Thymus (tissue), 11 donors: ENCODE measurements at regions not wholly inside any gene's neighbourhood (a gene's known extent, or its start where the extent isn't known, plus 50 kb on each side); places are given as distances from the start of the nearest gene placed in this dataset.

Experiments
- DNase-seq, 9 donors: peaks; one replicate each; pipeline ENCODE4 v3.0.0-alpha.2; 2013; ENCODE audit warnings: low spot score in 9 of 9, low read depth in 6 of 9, missing footprints in 1 of 9
- H3K27ac ChIP-seq, 2 donors: one replicate each; pipeline ENCODE4 v1.5.1; 2013; ENCODE audit warnings: control low read depth in 1 of 2, low read depth in 1 of 2, low read length in 1 of 2, mild to moderate bottlenecking in 1 of 2, moderate library complexity in 1 of 2
- H3K27me3 ChIP-seq, 2 donors: one replicate each; pipeline ENCODE4 v1.5.1; 2013; ENCODE audit warnings: low read length in 1 of 2; ENCODE audit not compliant: control insufficient read depth in 2 of 2, insufficient read depth in 1 of 2
- H3K36me3 ChIP-seq, 2 donors: one replicate each; pipeline ENCODE4 v1.5.1; 2013; ENCODE audit warnings: low read length in 1 of 2, mild to moderate bottlenecking in 1 of 2, moderate library complexity in 1 of 2; ENCODE audit not compliant: control insufficient read depth in 2 of 2, insufficient read depth in 2 of 2
- H3K4me1 ChIP-seq, 2 donors: one replicate each; pipeline ENCODE4 v1.5.1; 2013; ENCODE audit warnings: low read length in 2 of 2; ENCODE audit not compliant: control insufficient read depth in 2 of 2, insufficient read depth in 2 of 2
- H3K4me3 ChIP-seq, 2 donors: one replicate each; pipeline ENCODE4 v1.5.1; 2013; ENCODE audit warnings: low read length in 2 of 2, control low read depth in 1 of 2, mild to moderate bottlenecking in 1 of 2
- H3K9me3 ChIP-seq, 2 donors: one replicate each; pipeline ENCODE4 v1.5.1; 2013; ENCODE audit warnings: low read length in 1 of 2, mild to moderate bottlenecking in 1 of 2; ENCODE audit not compliant: control insufficient read depth in 2 of 2, insufficient read depth in 1 of 2
- WGBS: extraction: QIAGEN DNeasy Blood & Tissue Kit; methylation state at CpG from one replicate; pipeline ENCODE4 v1.1.7; 2013; 5-methylcytosine and 5-hydroxymethylcytosine counted together
- donor health status: healthy.

- Histone ChIP-seq H3K4me3 (no peak overlapping the region), H3K9me3 (no peaks in the 10 kb centered on the region), H3K36me3 (no peaks in the 10 kb centered on the region), H3K27me3 (no peaks in the 10 kb centered on the region), H3K27ac (no peak overlapping the region), H3K4me1 (no peaks in the 10 kb centered on the region)
- DNase-seq = no peak
- WGBS = 99% methylated on average over 2 of the region's 2 CpGs
These were observed 190.4 kb downstream of the DEPDC1B start for GRCh38 chr5:60509519-60509918.

DNA sequence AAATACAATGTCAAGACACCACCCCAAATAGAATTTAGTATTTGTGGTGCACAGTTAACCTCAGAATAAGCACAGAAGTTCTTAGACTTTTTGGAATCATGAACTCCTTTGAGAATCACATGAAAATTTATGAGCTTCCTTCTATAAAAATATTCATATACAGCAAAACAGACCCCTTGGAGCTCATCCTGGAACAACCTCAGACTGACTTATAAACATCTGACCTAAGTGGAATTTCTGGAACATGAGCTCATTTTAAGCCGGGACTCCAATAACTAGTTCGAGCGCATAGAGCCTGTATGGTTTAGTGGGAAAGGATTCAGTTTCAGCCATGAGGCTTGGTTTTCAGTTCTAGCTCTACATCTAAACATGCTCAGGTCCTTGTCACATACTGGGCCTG is 192.3 kb downstream of the DEPDC1B start:
- H3K4me1 ChIP-seq = no peaks in the 10 kb centered on the region
- no peaks in the 10 kb centered on the region for H3K27me3 ChIP-seq
- no peaks in the 10 kb centered on the region for H3K36me3 ChIP-seq
- H3K27ac ChIP-seq = no peak overlapping the region
- no peak overlapping the region for H3K4me3 ChIP-seq
- 96% methylated on average over 3 of the region's 3 CpGs for WGBS
- no peaks in the 10 kb centered on the region for H3K9me3 ChIP-seq
- no peak for DNase-seq

DNA sequence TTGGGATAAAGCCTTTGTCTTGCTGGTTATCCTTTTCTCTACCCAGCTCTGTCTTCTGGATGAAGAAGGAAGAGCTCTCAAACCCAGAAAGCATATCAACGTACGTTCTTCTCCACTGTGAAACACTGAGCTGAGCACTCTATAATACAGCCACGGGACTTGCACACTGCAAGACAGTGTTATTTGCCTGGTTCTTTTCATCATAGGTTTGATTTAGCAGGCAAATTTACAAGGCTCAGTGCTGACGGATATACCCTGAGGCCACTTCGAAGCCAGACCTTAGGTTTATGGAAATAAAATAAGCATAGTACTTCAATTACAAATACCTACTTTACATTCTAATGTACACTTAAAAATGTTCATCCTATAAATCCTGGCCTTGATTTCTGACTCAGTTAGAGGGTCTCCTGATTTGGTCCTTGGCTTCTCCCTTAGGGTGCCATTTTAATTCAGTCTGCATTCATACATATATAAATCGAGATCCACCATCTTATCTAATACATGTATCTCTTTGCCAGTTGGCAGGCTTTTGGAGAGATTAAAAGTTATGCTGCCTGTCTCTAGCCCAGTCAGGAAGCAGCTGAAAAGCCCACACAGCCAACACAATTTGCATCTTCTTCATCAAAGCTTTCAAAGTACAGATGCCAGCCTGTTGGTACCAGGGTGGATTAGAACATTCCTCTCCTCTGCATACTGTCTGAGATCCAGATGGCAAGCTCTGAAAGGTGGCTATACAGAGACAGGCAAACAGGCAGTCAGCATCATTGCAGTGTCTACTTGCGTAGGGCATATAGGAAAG is 194.4 kb downstream of the DEPDC1B start:
- Histone ChIP-seq H3K27ac (no peak overlapping the region), H3K9me3 (no peaks in the 10 kb centered on the region), H3K36me3 (no peaks in the 10 kb centered on the region), H3K4me1 (no peaks in the 10 kb centered on the region), H3K27me3 (no peaks in the 10 kb centered on the region), H3K4me3 (no peak overlapping the region)
- DNase-seq = no peak
- WGBS = 93% methylated on average over 7 of the region's 7 CpGs

DNA sequence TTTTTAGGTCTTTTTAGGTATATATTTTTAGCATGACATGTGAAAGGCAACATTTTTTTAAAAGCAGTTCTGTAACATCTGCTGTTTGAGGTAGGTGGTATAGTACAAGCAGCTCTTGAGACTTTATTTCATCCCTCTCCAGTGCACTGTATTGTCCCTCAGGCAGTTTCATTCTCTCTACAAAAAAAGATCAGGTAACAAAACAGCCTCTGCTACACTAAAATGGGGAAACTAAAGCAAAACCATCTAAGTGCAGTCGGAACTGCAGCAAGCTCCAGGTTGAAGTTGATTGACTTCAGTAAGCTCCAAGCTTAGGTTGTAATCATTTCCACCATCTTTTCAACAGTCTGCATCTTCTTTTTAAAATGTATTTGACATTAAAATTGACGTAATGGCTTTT is 195.6 kb downstream of the DEPDC1B start:
- Histone ChIP-seq H3K4me3 (no peak overlapping the region), H3K4me1 (no peaks in the 10 kb centered on the region), H3K36me3 (no peaks in the 10 kb centered on the region), H3K27ac (no peak overlapping the region), H3K9me3 (no peaks in the 10 kb centered on the region), H3K27me3 (no peaks in the 10 kb centered on the region)
- DNase-seq = no peak
- WGBS = 93% methylated on average over 2 of the region's 2 CpGs

GRCh38 chr5:60503771-60504170 is 196.2 kb downstream of the DEPDC1B start:
- 64% methylated on average over 2 of the region's 2 CpGs for WGBS
- DNase-seq = no peak
- no peaks in the 10 kb centered on the region for H3K27me3 ChIP-seq
- no peak overlapping the region for H3K27ac ChIP-seq
- no peak overlapping the region for H3K4me3 ChIP-seq
- no peaks in the 10 kb centered on the region for H3K4me1 ChIP-seq
- no peaks in the 10 kb centered on the region for H3K9me3 ChIP-seq
- no peaks in the 10 kb centered on the region for H3K36me3 ChIP-seq

DNA sequence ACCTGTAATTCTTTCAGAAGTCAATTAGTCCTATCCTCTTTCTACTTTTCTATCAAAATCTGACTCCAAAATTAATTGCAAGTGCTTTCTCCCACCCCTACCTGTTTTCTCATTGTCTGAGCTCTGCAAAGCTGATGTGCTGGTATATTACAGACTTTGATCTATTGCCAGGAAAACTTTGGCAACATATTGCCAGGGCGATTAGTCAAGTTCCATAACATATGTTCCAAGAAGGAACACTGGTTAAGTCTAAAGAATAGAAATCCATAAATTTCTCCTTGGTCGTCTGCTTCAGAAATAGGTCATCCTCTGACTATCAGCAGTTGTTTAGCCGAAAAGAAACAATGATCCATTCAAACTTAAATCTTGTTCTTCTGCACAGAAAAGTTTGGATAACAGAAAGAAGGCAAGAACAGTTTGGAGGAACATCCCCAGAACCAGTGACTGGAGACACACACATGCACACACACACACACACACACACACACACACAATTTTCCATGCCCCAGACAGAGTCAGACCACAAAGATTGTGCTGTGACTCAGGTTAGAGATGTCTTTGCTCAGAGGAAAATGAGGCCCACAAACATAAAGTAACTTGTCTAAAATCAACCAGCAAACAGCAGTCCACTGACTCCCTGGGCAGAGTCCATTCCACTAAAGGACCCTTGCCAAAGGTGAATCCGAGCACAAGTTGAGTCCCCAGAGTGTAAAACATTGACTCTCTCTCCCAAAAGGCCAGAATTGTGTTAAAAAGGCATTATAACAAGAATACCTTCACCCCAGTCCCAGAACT is 202.1 kb downstream of the DEPDC1B start:
- H3K9me3 ChIP-seq = no peaks in the 10 kb centered on the region
- H3K4me3 ChIP-seq = no peak overlapping the region
- no peak overlapping the region for H3K27ac ChIP-seq
- H3K27me3 ChIP-seq = no peaks in the 10 kb centered on the region
- no peak for DNase-seq
- H3K4me1 ChIP-seq = no peaks in the 10 kb centered on the region
- no peaks in the 10 kb centered on the region for H3K36me3 ChIP-seq
- 95% methylated on average over 4 of the region's 4 CpGs for WGBS

DNA sequence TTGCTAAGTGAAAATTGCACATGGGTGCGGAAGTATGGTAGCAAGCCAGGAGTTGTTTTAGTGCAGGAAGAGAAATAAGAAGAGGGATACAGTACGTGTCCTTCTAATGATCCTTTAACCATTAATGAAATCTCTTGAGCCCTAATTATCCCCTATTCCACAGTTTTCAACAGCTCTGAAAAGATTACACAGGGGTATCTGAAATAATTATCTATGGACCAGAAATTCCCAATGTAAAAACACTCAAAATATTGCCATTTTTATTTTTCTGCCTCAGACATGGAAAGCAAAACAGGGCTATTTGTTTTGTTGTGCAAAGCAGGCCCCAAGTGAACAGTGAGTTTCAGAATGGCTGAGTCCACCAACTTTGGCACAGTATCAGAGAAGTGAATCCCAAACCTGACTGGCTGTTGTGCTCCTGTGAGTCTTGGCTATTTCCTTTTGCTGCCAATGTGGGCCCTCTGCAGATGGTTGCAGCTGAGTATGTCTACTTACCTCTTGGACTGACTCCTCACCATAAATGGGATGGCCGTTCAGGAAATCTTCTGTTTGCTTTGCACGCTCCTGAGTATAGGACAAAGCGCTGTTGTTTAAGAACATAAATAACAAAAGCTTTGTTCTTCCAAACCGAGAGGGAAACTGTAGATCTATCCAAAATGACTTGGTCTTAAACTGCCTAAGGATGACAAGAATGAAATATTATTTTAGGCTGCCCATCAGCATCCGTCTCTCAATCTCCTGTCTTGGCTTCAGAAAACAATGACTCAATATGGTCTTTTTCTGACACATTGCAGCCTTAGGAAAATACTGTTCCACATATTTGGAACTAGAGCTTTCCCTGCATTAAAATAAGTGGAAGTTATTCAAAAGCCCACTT is 204.1 kb downstream of the DEPDC1B start:
- no peaks in the 10 kb centered on the region for H3K36me3 ChIP-seq
- no peaks in the 10 kb centered on the region for H3K4me1 ChIP-seq
- 86% methylated on average over 7 of the region's 7 CpGs for WGBS

DNA sequence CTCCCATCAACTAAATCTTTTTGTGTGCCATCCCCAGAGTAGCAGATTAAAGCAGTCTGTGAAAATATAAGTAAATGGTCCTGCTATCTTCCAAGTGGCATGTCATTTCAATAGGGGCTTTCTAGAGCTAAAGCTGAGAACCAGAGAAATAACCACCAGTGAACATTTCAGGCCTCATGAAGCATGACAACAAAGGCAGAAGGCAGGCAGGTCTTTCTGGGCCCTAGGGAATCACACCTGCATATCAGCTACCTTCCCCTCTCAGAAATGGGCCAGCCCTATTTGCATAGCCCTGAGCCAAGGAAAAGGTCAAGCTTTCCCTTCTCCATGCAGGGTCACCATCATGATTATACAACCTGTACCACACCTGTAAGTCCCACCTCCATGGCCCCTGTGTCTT is 205.3 kb downstream of the DEPDC1B start:
- Histone ChIP-seq H3K27ac (no peak overlapping the region), H3K27me3 (no peaks in the 10 kb centered on the region), H3K9me3 (no peaks in the 10 kb centered on the region), H3K36me3 (no peaks in the 10 kb centered on the region), H3K4me3 (no peak overlapping the region), H3K4me1 (no peaks in the 10 kb centered on the region)
- DNase-seq = no peak

More for the DNA sequence above, 204.1 kb downstream of the DEPDC1B start:
- Histone ChIP-seq H3K4me3 (no peak overlapping the region), H3K27ac (no peak overlapping the region), H3K27me3 (no peaks in the 10 kb centered on the region), H3K9me3 (no peaks in the 10 kb centered on the region)
- no peak for DNase-seq

- Histone ChIP-seq H3K4me1 (no peaks in the 10 kb centered on the region), H3K4me3 (no peak overlapping the region), H3K27ac (no peak overlapping the region), H3K9me3 (no peaks in the 10 kb centered on the region), H3K27me3 (no peaks in the 10 kb centered on the region), H3K36me3 (no peaks in the 10 kb centered on the region)
- 94% methylated on average over 3 of the region's 3 CpGs for WGBS
- no peak for DNase-seq
These were observed 205.8 kb downstream of the DEPDC1B start for GRCh38 chr5:60494144-60494543.
